CD4-positive, alpha-beta T cell (primary cell): ENCODE measurements at regions not wholly inside any gene's neighbourhood (a gene's known extent, or its start where the extent isn't known, plus 50 kb on each side); places are given as distances from the start of the nearest gene placed in this dataset.

Experiments used
- ATAC-seq: fragments of 200-7000 bp; cut with Tn5 transposase; one replicate; pipeline ENCODE4 v1.10.0; 2022; ENCODE audit warnings: mild to moderate bottlenecking; ENCODE audit not compliant: poor library complexity
- CTCF ChIA-PET: fragments of 350-600 bp; sonication (Branson Sonifier 250); formaldehyde crosslinking; loops from one replicate; lab custom pipeline; 2021; ENCODE audit warnings: antibody characterized with exemption, inconsistent platforms; lab: Charles Lee
- POLR2A ChIA-PET: fragments of 350-600 bp; sonication (Branson Sonifier 250); formaldehyde crosslinking; loops from one replicate; lab custom pipeline; 2021; ENCODE audit warnings: antibody characterized with exemption, inconsistent platforms; lab: Charles Lee
- DNase-seq, 14 experiments: peaks; one replicate each; pipeline ENCODE4 v3.0.0-alpha.2; 2013 to 2020; ENCODE audit warnings: mixed read lengths in 2 of 14
- H3K27ac ChIP-seq, 2 donors: one replicate each; pipeline versions ENCODE4 v1.5.1 to v1.7.0; 2013; ENCODE audit warnings: low read length in 2 of 2, low read depth in 1 of 2, mild to moderate bottlenecking in 1 of 2
- H3K27me3 ChIP-seq, 2 experiments: 1 replicate in 1 of 2; 2 replicates in 1 of 2; pipeline versions ENCODE4 v1.6.1 to v1.7.0; 2013; ENCODE audit warnings: low read length in 2 of 2, control low read depth in 1 of 2, mild to moderate bottlenecking in 1 of 2, moderate library complexity in 1 of 2; ENCODE audit not compliant: insufficient read depth in 2 of 2, control insufficient read depth in 1 of 2
- H3K36me3 ChIP-seq: one replicate; pipeline ENCODE4 v1.6.1; 2013; ENCODE audit warnings: low read length, control low read depth; ENCODE audit not compliant: insufficient read depth
- H3K4me1 ChIP-seq: one replicate; pipeline ENCODE4 v1.6.1; 2013; ENCODE audit warnings: low read length, control low read depth; ENCODE audit not compliant: insufficient read depth
- H3K4me3 ChIP-seq: one replicate; pipeline ENCODE4 v1.5.1; 2013; ENCODE audit warnings: mild to moderate bottlenecking, low read length, moderate library complexity
- H3K9me3 ChIP-seq, 2 experiments: 1 replicate in 1 of 2; 2 replicates in 1 of 2; pipeline versions ENCODE4 v1.6.1 to v1.7.0; 2013; ENCODE audit warnings: low read length in 2 of 2, mild to moderate bottlenecking in 2 of 2, control low read depth in 1 of 2, moderate library complexity in 1 of 2; ENCODE audit not compliant: control insufficient read depth in 1 of 2, insufficient read depth in 1 of 2
- H3K27ac Mint-ChIP-seq: one replicate; pipeline ENCODE4 v1.8.0; 2020; ENCODE audit warnings: mixed read lengths
- H3K27me3 Mint-ChIP-seq: one replicate; pipeline ENCODE4 v1.8.0; 2021; ENCODE audit warnings: mixed read lengths
- H3K36me3 Mint-ChIP-seq: one replicate; pipeline ENCODE4 v1.8.0; 2021; ENCODE audit warnings: low read depth, mixed read lengths
- H3K4me1 Mint-ChIP-seq: one replicate; pipeline ENCODE4 v1.8.0; 2021; ENCODE audit warnings: low read depth, mixed read lengths
- H3K4me3 Mint-ChIP-seq: one replicate; pipeline ENCODE4 v1.8.0; 2020; ENCODE audit warnings: mild to moderate bottlenecking, mixed read lengths
- H3K9me3 Mint-ChIP-seq: one replicate; pipeline ENCODE4 v1.8.0; 2020; ENCODE audit warnings: mixed read lengths
- intact Hi-C, 2 experiments: fragments of 100-400 bp; cut with DNase I in 1 of 2; cut with micrococcal nuclease in 1 of 2; formaldehyde crosslinking; loops; one replicate each; pipeline versions ENCODE4 v1.15.1 to v1.9.0; 2023 to 2025; cut with DNase I, micrococcal nuclease
- TF ChIP-seq, protein P1 (sequence below): fragments of 200-600 bp; IDR thresholded peaks from one replicate; pipeline ENCODE4 v1.8.0; 2022; ENCODE audit warnings: antibody characterized with exemption, mild to moderate bottlenecking

DNA sequence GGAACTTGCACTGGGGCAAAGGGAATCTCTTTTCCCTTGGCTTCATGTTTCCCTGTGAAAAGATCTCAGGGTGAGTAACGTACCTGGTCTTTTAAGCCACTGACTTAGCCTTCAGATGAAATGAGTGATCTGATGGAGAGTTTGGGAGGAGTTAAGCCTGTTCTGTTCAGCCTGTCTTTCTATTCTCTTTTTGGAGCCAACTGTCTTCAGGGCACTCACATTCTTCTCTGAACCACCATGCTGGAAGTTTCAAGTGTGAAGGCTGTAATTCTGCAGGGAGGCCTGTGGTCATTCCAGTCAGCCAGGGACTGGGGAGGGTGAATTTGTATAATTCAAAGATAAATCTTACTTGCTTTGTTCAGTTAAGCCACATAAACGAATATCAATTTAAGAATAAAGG is 722.2 kb upstream of the SEMA6A start:
- Histone ChIP-seq H3K9me3 (no peaks in the 10 kb centered on the region), H3K36me3 (no peaks in the 10 kb centered on the region), H3K27me3 (no peaks in the 10 kb centered on the region), H3K4me3 (no peak overlapping the region), H3K27ac (no peak overlapping the region), H3K4me1 (no peaks in the 10 kb centered on the region)
- H3K9me3 Mint-ChIP-seq: peaks cover 9% of the 10 kb centered on the region
- no peaks in the 10 kb centered on the region for H3K4me1 Mint-ChIP-seq
- ATAC-seq (no peak), DNase-seq (no peak)
- no peak overlapping the region for H3K4me3 Mint-ChIP-seq
- CTCF ChIA-PET: no interaction called here
- POLR2A ChIA-PET: no interaction called here
- TF ChIP-seq, protein P1, sequence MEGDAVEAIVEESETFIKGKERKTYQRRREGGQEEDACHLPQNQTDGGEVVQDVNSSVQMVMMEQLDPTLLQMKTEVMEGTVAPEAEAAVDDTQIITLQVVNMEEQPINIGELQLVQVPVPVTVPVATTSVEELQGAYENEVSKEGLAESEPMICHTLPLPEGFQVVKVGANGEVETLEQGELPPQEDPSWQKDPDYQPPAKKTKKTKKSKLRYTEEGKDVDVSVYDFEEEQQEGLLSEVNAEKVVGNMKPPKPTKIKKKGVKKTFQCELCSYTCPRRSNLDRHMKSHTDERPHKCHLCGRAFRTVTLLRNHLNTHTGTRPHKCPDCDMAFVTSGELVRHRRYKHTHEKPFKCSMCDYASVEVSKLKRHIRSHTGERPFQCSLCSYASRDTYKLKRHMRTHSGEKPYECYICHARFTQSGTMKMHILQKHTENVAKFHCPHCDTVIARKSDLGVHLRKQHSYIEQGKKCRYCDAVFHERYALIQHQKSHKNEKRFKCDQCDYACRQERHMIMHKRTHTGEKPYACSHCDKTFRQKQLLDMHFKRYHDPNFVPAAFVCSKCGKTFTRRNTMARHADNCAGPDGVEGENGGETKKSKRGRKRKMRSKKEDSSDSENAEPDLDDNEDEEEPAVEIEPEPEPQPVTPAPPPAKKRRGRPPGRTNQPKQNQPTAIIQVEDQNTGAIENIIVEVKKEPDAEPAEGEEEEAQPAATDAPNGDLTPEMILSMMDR: no peak
- no peaks in the 10 kb centered on the region for H3K27me3 Mint-ChIP-seq
- intact Hi-C loops: no loop called here
- H3K27ac Mint-ChIP-seq: no peak overlapping the region
- no peaks in the 10 kb centered on the region for H3K36me3 Mint-ChIP-seq

GRCh38 chr5:117295941-117296340 is 721.3 kb upstream of the SEMA6A start:
- H3K27ac Mint-ChIP-seq: no peak overlapping the region
- H3K4me1 Mint-ChIP-seq: no peaks in the 10 kb centered on the region
- no peak for ATAC-seq
- no peaks in the 10 kb centered on the region for H3K36me3 Mint-ChIP-seq
- H3K36me3 ChIP-seq: no peaks in the 10 kb centered on the region
- H3K9me3 ChIP-seq: no peaks in the 10 kb centered on the region
- no peaks in the 10 kb centered on the region for H3K4me1 ChIP-seq
- H3K27me3 Mint-ChIP-seq: no peaks in the 10 kb centered on the region
- TF ChIP-seq, protein P1: no peak
- POLR2A ChIA-PET: no interaction called here
- peaks cover 9% of the 10 kb centered on the region for H3K9me3 Mint-ChIP-seq
- no peak overlapping the region for H3K4me3 ChIP-seq
- no peak overlapping the region for H3K27ac ChIP-seq
- CTCF ChIA-PET: no interaction called here
- no peaks in the 10 kb centered on the region for H3K27me3 ChIP-seq
- DNase-seq: no peak
- intact Hi-C loops: no loop called here
- no peak overlapping the region for H3K4me3 Mint-ChIP-seq

GRCh38 chr5:117286813-117287212 is 712.2 kb upstream of the SEMA6A start:
- Histone ChIP-seq H3K4me1 (no peaks in the 10 kb centered on the region), H3K27me3 (no peaks in the 10 kb centered on the region), H3K9me3 (peaks cover 0 to 4% of the 10 kb centered on the region in 2 experiments), H3K4me3 (no peak overlapping the region), H3K27ac (no peak overlapping the region), H3K36me3 (no peaks in the 10 kb centered on the region)
- no peak for ATAC-seq
- Mint-ChIP-seq H3K36me3 (no peaks in the 10 kb centered on the region), H3K4me1 (no peaks in the 10 kb centered on the region), H3K27ac (no peak overlapping the region), H3K9me3 (peaks cover 6% of the 10 kb centered on the region), H3K27me3 (no peaks in the 10 kb centered on the region), H3K4me3 (no peak overlapping the region)
- CTCF ChIA-PET: no interaction called here
- TF ChIP-seq, protein P1: no peak
- no peak for DNase-seq
- POLR2A ChIA-PET: no interaction called here
- intact Hi-C loops: no loop called here
